Right hindlimb (tissue), 1 donor: ENCODE measurements at regions not wholly inside any gene's neighbourhood (a gene's known extent, or its start where the extent isn't known, plus 50 kb on each side); places are given as distances from the start of the nearest gene placed in this dataset.
"Not testable (repeated sequence)": the region's sequence is repeated elsewhere in the genome, so short reads cannot be mapped to it uniquely, and the experiment has no call there.

Experiments
- DNase-seq: peaks from one replicate; pipeline ENCODE4 v3.0.0-alpha.2; 2018

- no peak for DNase-seq
These were observed 101.7 kb upstream of the SOX21 start for GRCh38 chr13:94813920-94814475.

GRCh38 chr13:94811753-94812152 is 99.4 kb upstream of the SOX21 start:
- DNase-seq: no peak

GRCh38 chr13:94800423-94800822 is 88.1 kb upstream of the SOX21 start:
- DNase-seq: no peak

GRCh38 chr13:94799299-94799698 is 87.0 kb upstream of the SOX21 start:
- no peak for DNase-seq

- DNase-seq: no peak
These were observed 86.4 kb upstream of the SOX21 start for GRCh38 chr13:94798738-94799137.

GRCh38 chr13:94795292-94795691 is 82.9 kb upstream of the SOX21 start:
- DNase-seq: no peak

GRCh38 chr13:94786246-94786645 is 73.9 kb upstream of the SOX21 start:
- not testable (repeated sequence) for DNase-seq

- DNase-seq: peak; percentile 39
These were observed 71.7 kb upstream of the SOX21 start for GRCh38 chr13:94784066-94784465.

- no peak for DNase-seq
These were observed 71.1 kb upstream of the SOX21 start for GRCh38 chr13:94783489-94783888.

- DNase-seq: no peak
These were observed 68.1 kb upstream of the SOX21 start for GRCh38 chr13:94780421-94780820.

GRCh38 chr13:94778986-94779385 is 66.6 kb upstream of the SOX21 start:
- DNase-seq: no peak

GRCh38 chr13:94778585-94778984 is 66.2 kb upstream of the SOX21 start:
- DNase-seq: no peak

GRCh38 chr13:94776956-94777355 is 64.6 kb upstream of the SOX21 start:
- no peak for DNase-seq

GRCh38 chr13:94776300-94776699 is 64.0 kb upstream of the SOX21 start:
- no peak for DNase-seq

- no peak for DNase-seq
These were observed 53.5 kb upstream of the SOX21 start for GRCh38 chr13:94765814-94766213.

GRCh38 chr13:94764576-94765321 is 52.4 kb upstream of the SOX21 start:
- no peak for DNase-seq
